Kidney (tissue), 13 donors: ENCODE measurements at regions not wholly inside any gene's neighbourhood (a gene's known extent, or its start where the extent isn't known, plus 50 kb on each side); places are given as distances from the start of the nearest gene placed in this dataset.

Source experiments
- DNase-seq, 5 donors: peaks; one replicate each; pipeline ENCODE4 v3.0.0-alpha.2; 2013 to 2020
- FAIRE-seq: peaks from 2 replicates; lab custom pipeline; 2012; peaks lifted over from hg19 to GRCh38; lab: Jason Lieb, UNC
- H3K27ac ChIP-seq, 2 donors: one replicate each; pipeline ENCODE4 v1.7.0; 2013; ENCODE audit warnings: low read depth in 2 of 2, low read length in 2 of 2, inconsistent platforms in 1 of 2
- H3K27me3 ChIP-seq: one replicate; pipeline ENCODE4 v1.7.1; 2013; ENCODE audit warnings: low read length, inconsistent platforms; ENCODE audit not compliant: control insufficient read depth, insufficient read depth
- H3K36me3 ChIP-seq, 3 donors: one replicate each; pipeline versions ENCODE4 v1.7.0 to v1.7.1; 2013; ENCODE audit warnings: low read length in 3 of 3, control low read depth in 1 of 3, inconsistent platforms in 1 of 3; ENCODE audit not compliant: insufficient read depth in 3 of 3, control insufficient read depth in 2 of 3
- H3K4me1 ChIP-seq, 3 donors: one replicate each; pipeline versions ENCODE4 v1.7.0 to v1.7.1; 2013; ENCODE audit warnings: low read length in 3 of 3, inconsistent platforms in 1 of 3, low read depth in 1 of 3; ENCODE audit not compliant: control insufficient read depth in 2 of 3, insufficient read depth in 2 of 3
- H3K4me3 ChIP-seq, 3 donors: one replicate each; pipeline versions ENCODE4 v1.7.0 to v1.8.1; 2013; ENCODE audit warnings: low read length in 3 of 3, control low read depth in 1 of 3, inconsistent platforms in 1 of 3
- H3K9ac ChIP-seq, 3 donors: one replicate each; pipeline versions ENCODE4 v1.7.0 to v1.7.1; 2013; ENCODE audit warnings: low read length in 3 of 3, control low read depth in 1 of 3, inconsistent platforms in 1 of 3
- H3K9me3 ChIP-seq, 3 donors: one replicate each; pipeline versions ENCODE4 v1.7.0 to v1.7.1; 2013; ENCODE audit warnings: low read length in 3 of 3, control low read depth in 1 of 3, inconsistent platforms in 1 of 3; ENCODE audit not compliant: control insufficient read depth in 2 of 3, insufficient read depth in 1 of 3
- CTCF ChIP-seq: IDR thresholded peaks from 3 replicates; pipeline ENCODE4 v1.5.1; 2012; ENCODE audit warnings: mild to moderate bottlenecking, moderate library complexity, borderline replicate concordance; ENCODE audit not compliant: insufficient read depth; ENCODE audit errors: extremely low read depth
- intact Hi-C: fragments of 100-400 bp; cut with DNase I; formaldehyde crosslinking; loops from one replicate; pipeline ENCODE4 v1.11.1; 2022
- donor health status: control.
- donor health status: control.
- donor health status: control.
- donor health status: control.
- donor health status: control.
- donor health status: DM: yes; HTN: yes; CAD: no.
- donor health status: Normal renal cell carcinoma (clear cell type).

- intact Hi-C loops = no loop called here
- Histone ChIP-seq H3K36me3 (no peaks in the 10 kb centered on the region), H3K4me1 (no peaks in the 10 kb centered on the region), H3K9ac (no peak overlapping the region), H3K4me3 (no peak overlapping the region), H3K27me3 (no peaks in the 10 kb centered on the region), H3K9me3 (no peaks in the 10 kb centered on the region), H3K27ac (no peak overlapping the region)
- no peak for TF ChIP-seq CTCF
- DNase-seq = no peak
- FAIRE-seq = no peak
These were observed 72.3 kb upstream of the THBS1 start for GRCh38 chr15:39508536-39508935.

- Histone ChIP-seq H3K27ac (no peak overlapping the region), H3K4me3 (no peak overlapping the region), H3K4me1 (no peaks in the 10 kb centered on the region), H3K9ac (no peak overlapping the region), H3K9me3 (peaks cover 0 to 8% (median 0%) of the 10 kb centered on the region in 3 donors), H3K36me3 (no peaks in the 10 kb centered on the region), H3K27me3 (no peaks in the 10 kb centered on the region)
- no peak for TF ChIP-seq CTCF
- DNase-seq (no peak), FAIRE-seq (no peak)
- intact Hi-C loops = no loop called here
These were observed 70.7 kb upstream of the THBS1 start for GRCh38 chr15:39510001-39510701.

- FAIRE-seq (no peak), DNase-seq (peak in 2 of 5 donors; percentile 33 to 89)
- Histone ChIP-seq H3K4me3 (no peak overlapping the region), H3K9me3 (peaks cover 0 to 9% (median 0%) of the 10 kb centered on the region in 3 donors), H3K27me3 (no peaks in the 10 kb centered on the region), H3K27ac (no peak overlapping the region), H3K4me1 (no peaks in the 10 kb centered on the region), H3K36me3 (no peaks in the 10 kb centered on the region), H3K9ac (no peak overlapping the region)
- intact Hi-C loops = no loop called here
- TF ChIP-seq CTCF = no peak
These were observed 69.6 kb upstream of the THBS1 start for GRCh38 chr15:39511000-39511915.
